SK-N-MC (cell line): ENCODE measurements at regions not wholly inside any gene's neighbourhood (a gene's known extent, or its start where the extent isn't known, plus 50 kb on each side); places are given as distances from the start of the nearest gene placed in this dataset.

Experiments used
- DNase-seq: peaks from one replicate; pipeline ENCODE4 v3.0.0-alpha.2; 2011; ENCODE audit warnings: low read depth, low spot score
- H3K27ac ChIP-seq: fragments of 200-600 bp; sonication (generic); 2 replicates; pipeline ENCODE4 v1.5.1; 2016; ENCODE audit warnings: mixed run types
- H3K36me3 ChIP-seq: fragments of 200-600 bp; sonication (generic); 2 replicates; pipeline ENCODE4 v1.6.1; 2017; ENCODE audit warnings: antibody characterized with exemption, low read length, mixed read lengths; ENCODE audit not compliant: insufficient read depth
- H3K4me3 ChIP-seq: fragments of 200-600 bp; sonication (generic); 2 replicates; pipeline ENCODE4 v1.5.1; 2016
- H3K9ac ChIP-seq: fragments of 200-600 bp; sonication (generic); 2 replicates; pipeline ENCODE4 v1.8.0; 2017; ENCODE audit warnings: mixed run types, mixed read lengths; ENCODE audit not compliant: insufficient read length
- H3K9me3 ChIP-seq: fragments of 200-600 bp; sonication (generic); 2 replicates; pipeline ENCODE4 v1.6.1; 2017; ENCODE audit warnings: low read depth, mild to moderate bottlenecking, antibody characterized with exemption, low read length, moderate library complexity, mixed read lengths
- EZH2 ChIP-seq: fragments of 200-600 bp; sonication (generic); IDR thresholded peaks from one replicate; pipeline ENCODE4 v1.6.1; 2017; ENCODE audit warnings: antibody characterized with exemption
- FOXP2 ChIP-seq: optimal IDR thresholded peaks from 2 replicates; pipeline ENCODE3; 2011; ENCODE audit warnings: mild to moderate bottlenecking, moderate library complexity; ENCODE audit not compliant: insufficient read depth; ENCODE audit errors: extremely low read length, control extremely low read depth
- POLR2AphosphoS5 ChIP-seq: IDR thresholded peaks from 2 replicates; pipeline ENCODE4 v1.6.1; 2012; ENCODE audit warnings: mild to moderate bottlenecking, low read depth, low read length, borderline replicate concordance

DNA sequence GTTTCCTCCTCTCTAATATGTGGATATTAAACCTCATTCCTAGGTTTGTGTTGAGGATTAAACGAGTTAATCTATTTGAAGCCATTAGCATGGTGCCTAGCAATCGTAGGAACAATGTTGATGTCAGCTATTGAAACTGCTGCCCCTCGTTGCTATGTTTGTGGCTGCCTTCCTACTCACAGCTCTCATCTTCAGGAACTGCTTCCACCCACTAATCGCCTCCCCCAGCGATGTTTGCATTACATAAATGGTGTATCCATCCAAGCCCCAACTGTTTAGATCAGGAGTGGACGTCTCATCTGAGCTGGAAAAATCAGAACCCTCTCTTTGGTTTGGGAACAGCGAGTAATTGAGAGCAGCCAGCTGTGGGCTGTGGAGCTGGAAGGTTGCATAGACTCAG lies 416.6 kb downstream of the ARHGEF28 start:
- no peak overlapping the region for H3K9ac ChIP-seq
- TF ChIP-seq FOXP2, result no peak
- no peaks in the 10 kb centered on the region for H3K36me3 ChIP-seq
- no peaks in the 10 kb centered on the region for H3K9me3 ChIP-seq
- no peak overlapping the region for H3K4me3 ChIP-seq
- no peak overlapping the region for H3K27ac ChIP-seq
- no peak for DNase-seq

DNA sequence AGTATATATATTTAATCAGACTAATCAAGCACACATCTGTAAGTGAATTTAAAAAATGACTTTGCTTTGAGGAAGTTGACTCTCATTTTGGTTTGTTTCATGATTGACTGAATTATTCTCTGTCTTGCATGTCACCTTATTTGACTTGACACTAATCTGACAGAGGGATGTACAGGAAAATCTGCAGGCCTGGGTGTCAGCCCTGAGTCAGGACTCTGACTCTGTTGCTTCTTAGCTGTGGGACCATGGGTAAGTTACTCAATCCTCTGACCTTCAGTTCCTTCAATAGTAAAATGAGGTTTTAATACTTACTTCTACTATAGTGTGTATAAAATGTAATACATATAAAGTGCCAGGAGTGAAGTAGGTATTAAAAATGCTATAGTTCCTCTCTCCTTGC lies 415.9 kb downstream of the ARHGEF28 start:
- no peak for TF ChIP-seq FOXP2
- no peak for TF ChIP-seq POLR2AphosphoS5
- TF ChIP-seq EZH2, result no peak
- Histone ChIP-seq H3K9me3 (no peaks in the 10 kb centered on the region), H3K36me3 (no peaks in the 10 kb centered on the region), H3K27ac (no peak overlapping the region), H3K4me3 (no peak overlapping the region), H3K9ac (no peak overlapping the region)
- DNase-seq, result no peak

DNA sequence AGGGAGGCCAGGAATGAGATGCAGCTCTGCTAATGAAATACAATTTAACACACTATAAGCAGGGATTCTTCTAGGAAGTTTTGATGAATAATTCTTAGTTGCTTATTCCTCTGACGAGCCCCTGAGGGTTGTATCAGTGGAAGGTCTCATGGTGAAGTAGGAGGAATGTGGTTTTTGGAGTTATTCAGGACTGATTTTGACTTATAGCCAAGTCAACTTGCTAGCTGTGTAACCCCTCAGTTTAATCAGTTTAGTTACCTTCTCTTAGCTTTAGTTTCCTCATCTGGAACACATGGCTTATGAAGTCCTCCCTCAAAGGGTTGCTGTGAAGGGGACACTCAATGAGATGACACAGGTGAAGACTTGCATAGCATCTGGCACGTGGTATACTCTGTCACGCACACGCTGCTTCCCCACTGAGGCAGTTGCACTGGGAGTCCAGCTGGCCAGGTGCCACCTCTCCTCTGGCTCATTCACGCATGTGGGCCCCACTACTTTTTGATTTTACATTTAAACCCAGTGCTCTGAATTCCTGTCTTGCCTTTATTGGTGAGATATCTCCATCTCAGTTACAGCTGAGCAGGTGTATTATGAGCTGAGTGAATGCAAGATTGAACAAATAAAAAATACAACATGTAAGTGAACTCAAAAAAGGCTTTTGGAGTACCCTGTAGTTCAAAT lies 415.0 kb downstream of the ARHGEF28 start:
- TF ChIP-seq EZH2 (no peak), FOXP2 (no peak), POLR2AphosphoS5 (no peak)
- H3K27ac ChIP-seq, result no peak overlapping the region
- no peak overlapping the region for H3K4me3 ChIP-seq
- H3K9me3 ChIP-seq, result no peaks in the 10 kb centered on the region
- DNase-seq, result no peak
- no peaks in the 10 kb centered on the region for H3K36me3 ChIP-seq
- no peak overlapping the region for H3K9ac ChIP-seq

- Histone ChIP-seq H3K27ac (no peak overlapping the region), H3K36me3 (no peaks in the 10 kb centered on the region), H3K9ac (no peak overlapping the region), H3K4me3 (no peak overlapping the region), H3K9me3 (no peaks in the 10 kb centered on the region)
- no peak for DNase-seq
- TF ChIP-seq EZH2, result no peak
- TF ChIP-seq POLR2AphosphoS5, result no peak
- TF ChIP-seq FOXP2, result no peak
Observed at GRCh38 chr5:74040065-74040551, 414.1 kb downstream of the ARHGEF28 start.

- H3K36me3 ChIP-seq, result no peaks in the 10 kb centered on the region
- no peak overlapping the region for H3K4me3 ChIP-seq
- no peaks in the 10 kb centered on the region for H3K9me3 ChIP-seq
- H3K9ac ChIP-seq, result no peak overlapping the region
- H3K27ac ChIP-seq, result no peak overlapping the region
- no peak for DNase-seq
- TF ChIP-seq EZH2 (no peak), POLR2AphosphoS5 (no peak), FOXP2 (no peak)
Observed at GRCh38 chr5:74037321-74037720, 411.3 kb downstream of the ARHGEF28 start.

DNA sequence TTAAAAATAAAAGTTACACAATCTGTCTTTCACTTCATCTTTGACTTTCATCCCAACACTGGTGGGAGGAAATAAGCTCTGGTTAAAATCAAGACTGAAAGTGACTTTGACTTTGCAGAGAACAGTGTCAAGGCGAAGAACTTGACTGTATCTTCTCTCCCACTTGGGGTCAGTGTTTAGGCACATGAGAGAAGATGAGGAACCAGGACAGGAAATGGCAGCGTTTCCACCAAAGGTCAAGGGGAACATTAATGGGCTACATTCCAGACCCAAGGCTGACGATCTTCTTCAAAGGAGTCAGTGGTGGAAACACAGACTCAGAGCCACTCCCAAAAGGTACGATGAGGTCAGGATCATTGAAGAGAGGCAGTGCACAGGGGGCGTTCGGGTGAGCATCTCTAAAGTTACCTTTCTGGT lies 409.5 kb downstream of the ARHGEF28 start:
- no peak overlapping the region for H3K4me3 ChIP-seq
- H3K27ac ChIP-seq, result no peak overlapping the region
- no peak for DNase-seq

DNA sequence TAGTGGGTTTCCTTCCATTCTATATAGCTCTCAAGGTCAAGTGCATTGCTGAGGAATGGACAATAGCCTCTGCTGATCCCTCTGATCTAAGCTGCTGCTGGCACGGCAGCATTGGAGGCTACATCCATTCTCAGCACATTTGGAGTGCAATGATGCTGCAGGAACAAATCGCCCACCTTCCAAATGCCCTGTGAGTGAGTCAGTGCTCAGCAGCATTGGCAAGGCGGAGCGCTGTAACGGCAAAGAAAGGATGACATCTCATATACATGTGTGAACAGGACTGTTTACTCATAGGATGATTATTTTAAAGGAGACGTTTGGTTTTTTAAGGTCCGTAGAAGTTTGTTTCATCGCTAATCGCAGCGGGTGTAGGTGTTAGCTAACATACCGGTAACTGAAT lies 408.7 kb downstream of the ARHGEF28 start:
- Histone ChIP-seq H3K4me3 (no peak overlapping the region), H3K9ac (no peak overlapping the region), H3K36me3 (no peaks in the 10 kb centered on the region), H3K27ac (no peak overlapping the region), H3K9me3 (no peaks in the 10 kb centered on the region)
- DNase-seq, result no peak
- no peak for TF ChIP-seq EZH2

More for the DNA sequence above, 409.5 kb downstream of the ARHGEF28 start:
- H3K36me3 ChIP-seq, result no peaks in the 10 kb centered on the region
- no peak overlapping the region for H3K9ac ChIP-seq
- TF ChIP-seq EZH2, result no peak
- no peak for TF ChIP-seq FOXP2
- no peak for TF ChIP-seq POLR2AphosphoS5
- no peaks in the 10 kb centered on the region for H3K9me3 ChIP-seq

GRCh38 chr5:74032617-74033016 lies 406.6 kb downstream of the ARHGEF28 start:
- Histone ChIP-seq H3K9me3 (no peaks in the 10 kb centered on the region), H3K27ac (no peak overlapping the region), H3K4me3 (no peak overlapping the region), H3K9ac (no peak overlapping the region), H3K36me3 (no peaks in the 10 kb centered on the region)
- no peak for DNase-seq
- no peak for TF ChIP-seq POLR2AphosphoS5
- no peak for TF ChIP-seq EZH2
- TF ChIP-seq FOXP2, result no peak

- H3K36me3 ChIP-seq, result no peaks in the 10 kb centered on the region
- H3K9me3 ChIP-seq, result no peaks in the 10 kb centered on the region
- TF ChIP-seq POLR2AphosphoS5 (no peak), FOXP2 (no peak), EZH2 (no peak)
- no peak for DNase-seq
- H3K4me3 ChIP-seq, result no peak overlapping the region
- H3K27ac ChIP-seq, result no peak overlapping the region
- H3K9ac ChIP-seq, result no peak overlapping the region
Observed at GRCh38 chr5:74031536-74031935, 405.5 kb downstream of the ARHGEF28 start.
